WTC11 (cell line): ENCODE measurements at regions not wholly inside any gene's neighbourhood (a gene's known extent, or its start where the extent isn't known, plus 50 kb on each side); places are given as distances from the start of the nearest gene placed in this dataset.

Source experiments
- CREB1 ChIP-seq: sonication (generic); formaldehyde crosslinking; IDR thresholded peaks from 2 replicates; pipeline ENCODE4 v1.8.0; 2023; ENCODE audit warnings: mild to moderate bottlenecking, missing genetic modification reagents
- E2F1 ChIP-seq: sonication (generic); formaldehyde crosslinking; IDR thresholded peaks from 2 replicates; pipeline ENCODE4 v1.8.0; 2022; ENCODE audit warnings: mild to moderate bottlenecking, missing genetic modification reagents
- PREB ChIP-seq: sonication (generic); formaldehyde crosslinking; IDR thresholded peaks from 2 replicates; pipeline ENCODE4 v1.8.1; 2022; ENCODE audit warnings: mild to moderate bottlenecking, missing genetic modification reagents, moderate library complexity, borderline replicate concordance
- ZBTB21 ChIP-seq: sonication (generic); formaldehyde crosslinking; IDR thresholded peaks from 2 replicates; pipeline ENCODE4 v1.8.1; 2023; ENCODE audit warnings: mild to moderate bottlenecking, missing genetic modification reagents, borderline replicate concordance
- ZNF138 ChIP-seq: sonication (generic); formaldehyde crosslinking; conservative IDR thresholded peaks from 2 replicates; pipeline ENCODE4 v1.8.1; 2022; ENCODE audit warnings: mild to moderate bottlenecking, moderate library complexity, missing genetic modification reagents
- TF ChIP-seq, protein P1 (sequence below): fragments of 200-600 bp; IDR thresholded peaks from 2 replicates; pipeline ENCODE4 v1.8.0; 2022; ENCODE audit warnings: antibody characterized with exemption
- TF ChIP-seq, protein P2 (sequence below): sonication (generic); formaldehyde crosslinking; IDR thresholded peaks from 2 replicates; pipeline ENCODE4 v1.8.1; 2022; ENCODE audit warnings: low read depth, missing genetic modification reagents, borderline replicate concordance

DNA sequence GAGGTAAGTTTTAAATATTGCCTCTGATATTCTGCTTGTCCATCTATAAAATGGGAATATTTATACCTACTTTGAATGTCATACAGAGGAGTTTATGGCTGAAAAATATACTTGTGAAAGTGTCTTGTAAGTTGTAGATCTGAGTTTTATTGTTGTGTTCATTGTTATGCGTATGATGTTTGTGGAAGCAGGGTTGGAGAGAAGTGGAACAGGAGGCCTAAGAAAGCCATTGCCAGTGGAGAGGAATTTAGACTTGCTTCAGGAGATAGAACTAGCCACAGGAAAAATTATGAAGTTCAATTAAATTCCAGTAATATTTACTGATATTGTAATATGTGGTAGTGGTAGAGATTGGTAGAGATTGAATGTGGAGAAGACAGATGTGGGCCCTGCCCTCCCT is 491.9 kb upstream of the FANCL start:
- TF ChIP-seq, protein P1, sequence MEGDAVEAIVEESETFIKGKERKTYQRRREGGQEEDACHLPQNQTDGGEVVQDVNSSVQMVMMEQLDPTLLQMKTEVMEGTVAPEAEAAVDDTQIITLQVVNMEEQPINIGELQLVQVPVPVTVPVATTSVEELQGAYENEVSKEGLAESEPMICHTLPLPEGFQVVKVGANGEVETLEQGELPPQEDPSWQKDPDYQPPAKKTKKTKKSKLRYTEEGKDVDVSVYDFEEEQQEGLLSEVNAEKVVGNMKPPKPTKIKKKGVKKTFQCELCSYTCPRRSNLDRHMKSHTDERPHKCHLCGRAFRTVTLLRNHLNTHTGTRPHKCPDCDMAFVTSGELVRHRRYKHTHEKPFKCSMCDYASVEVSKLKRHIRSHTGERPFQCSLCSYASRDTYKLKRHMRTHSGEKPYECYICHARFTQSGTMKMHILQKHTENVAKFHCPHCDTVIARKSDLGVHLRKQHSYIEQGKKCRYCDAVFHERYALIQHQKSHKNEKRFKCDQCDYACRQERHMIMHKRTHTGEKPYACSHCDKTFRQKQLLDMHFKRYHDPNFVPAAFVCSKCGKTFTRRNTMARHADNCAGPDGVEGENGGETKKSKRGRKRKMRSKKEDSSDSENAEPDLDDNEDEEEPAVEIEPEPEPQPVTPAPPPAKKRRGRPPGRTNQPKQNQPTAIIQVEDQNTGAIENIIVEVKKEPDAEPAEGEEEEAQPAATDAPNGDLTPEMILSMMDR = no peak
- no peak for TF ChIP-seq CREB1 (CRISPR knock-in tag)
- TF ChIP-seq E2F1 (CRISPR knock-in tag) = no peak
- no peak for TF ChIP-seq ZBTB21 (CRISPR knock-in tag)
- no peak for TF ChIP-seq PREB (CRISPR knock-in tag)
- TF ChIP-seq ZNF138 (CRISPR knock-in tag) = no peak
- TF ChIP-seq, protein P2, sequence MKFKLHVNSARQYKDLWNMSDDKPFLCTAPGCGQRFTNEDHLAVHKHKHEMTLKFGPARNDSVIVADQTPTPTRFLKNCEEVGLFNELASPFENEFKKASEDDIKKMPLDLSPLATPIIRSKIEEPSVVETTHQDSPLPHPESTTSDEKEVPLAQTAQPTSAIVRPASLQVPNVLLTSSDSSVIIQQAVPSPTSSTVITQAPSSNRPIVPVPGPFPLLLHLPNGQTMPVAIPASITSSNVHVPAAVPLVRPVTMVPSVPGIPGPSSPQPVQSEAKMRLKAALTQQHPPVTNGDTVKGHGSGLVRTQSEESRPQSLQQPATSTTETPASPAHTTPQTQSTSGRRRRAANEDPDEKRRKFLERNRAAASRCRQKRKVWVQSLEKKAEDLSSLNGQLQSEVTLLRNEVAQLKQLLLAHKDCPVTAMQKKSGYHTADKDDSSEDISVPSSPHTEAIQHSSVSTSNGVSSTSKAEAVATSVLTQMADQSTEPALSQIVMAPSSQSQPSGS (CRISPR knock-in tag) = no peak
